SK-N-SH treated with all-trans-retinoic acid at 6 μM for 48 hours (cell line): ENCODE measurements at regions not wholly inside any gene's neighbourhood (a gene's known extent, or its start where the extent isn't known, plus 50 kb on each side); places are given as distances from the start of the nearest gene placed in this dataset.

ENCODE experiments used
- ARNTL ChIP-seq: fragments of 450-650 bp; formaldehyde crosslinking; IDR thresholded peaks from 2 replicates; pipeline ENCODE4 v1.5.0; 2020; ENCODE audit warnings: low read depth, mild to moderate bottlenecking, moderate library complexity, borderline replicate concordance
- GLIS3 ChIP-seq: fragments of 250-450 bp; sonication (Bioruptor Pico); IDR thresholded peaks from 2 replicates; pipeline ENCODE4 v1.5.0; 2020; ENCODE audit warnings: mild to moderate bottlenecking, moderate library complexity
- SNAI2 ChIP-seq: fragments of 250-450 bp; sonication (Bioruptor Pico); IDR thresholded peaks from 2 replicates; pipeline ENCODE4 v1.5.0; 2020; ENCODE audit warnings: mild to moderate bottlenecking, moderate library complexity
- TF ChIP-seq, protein P1 (sequence below): fragments of 250-450 bp; sonication (Bioruptor Pico); IDR thresholded peaks from 2 replicates; pipeline ENCODE4 v1.8.0; 2021; ENCODE audit warnings: low read depth, mild to moderate bottlenecking, moderate library complexity, borderline replicate concordance
- TF ChIP-seq, protein P2 (sequence below): fragments of 250-450 bp; sonication (Bioruptor Pico); IDR thresholded peaks from 2 replicates; pipeline ENCODE4 v1.8.0; 2020; ENCODE audit warnings: mild to moderate bottlenecking, moderate library complexity, borderline replicate concordance
- TF ChIP-seq, protein P3 (sequence below): fragments of 250-450 bp; sonication (Bioruptor Pico); IDR thresholded peaks from 2 replicates; pipeline ENCODE4 v1.5.1; 2020; ENCODE audit warnings: low read depth, mild to moderate bottlenecking, moderate library complexity

DNA sequence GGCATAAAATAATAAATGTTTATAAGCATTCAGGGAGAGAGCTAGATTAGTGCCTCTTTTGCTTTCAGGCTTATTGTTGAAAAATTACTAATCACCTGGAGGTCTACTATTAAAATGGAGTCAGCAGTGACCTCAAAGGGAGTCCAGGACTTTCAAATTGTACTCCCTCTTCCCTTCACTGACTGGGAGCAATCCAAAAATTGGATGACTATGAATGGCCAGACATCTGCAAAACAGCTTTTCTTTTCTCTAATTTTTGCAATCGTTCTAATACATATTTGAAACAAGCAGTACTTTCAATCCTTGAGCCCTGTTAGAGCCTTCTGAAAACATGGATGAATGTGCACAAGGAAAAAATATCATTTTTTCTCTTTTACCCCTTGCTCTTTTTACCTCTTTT is 461.8 kb downstream of the TMEM232 start:
- TF ChIP-seq, protein P1, sequence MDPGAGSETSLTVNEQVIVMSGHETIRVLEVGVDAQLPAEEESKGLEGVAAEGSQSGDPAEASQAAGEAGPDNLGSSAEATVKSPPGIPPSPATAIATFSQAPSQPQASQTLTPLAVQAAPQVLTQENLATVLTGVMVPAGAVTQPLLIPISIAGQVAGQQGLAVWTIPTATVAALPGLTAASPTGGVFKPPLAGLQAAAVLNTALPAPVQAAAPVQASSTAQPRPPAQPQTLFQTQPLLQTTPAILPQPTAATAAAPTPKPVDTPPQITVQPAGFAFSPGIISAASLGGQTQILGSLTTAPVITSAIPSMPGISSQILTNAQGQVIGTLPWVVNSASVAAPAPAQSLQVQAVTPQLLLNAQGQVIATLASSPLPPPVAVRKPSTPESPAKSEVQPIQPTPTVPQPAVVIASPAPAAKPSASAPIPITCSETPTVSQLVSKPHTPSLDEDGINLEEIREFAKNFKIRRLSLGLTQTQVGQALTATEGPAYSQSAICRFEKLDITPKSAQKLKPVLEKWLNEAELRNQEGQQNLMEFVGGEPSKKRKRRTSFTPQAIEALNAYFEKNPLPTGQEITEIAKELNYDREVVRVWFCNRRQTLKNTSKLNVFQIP: no peak
- TF ChIP-seq, protein P2, sequence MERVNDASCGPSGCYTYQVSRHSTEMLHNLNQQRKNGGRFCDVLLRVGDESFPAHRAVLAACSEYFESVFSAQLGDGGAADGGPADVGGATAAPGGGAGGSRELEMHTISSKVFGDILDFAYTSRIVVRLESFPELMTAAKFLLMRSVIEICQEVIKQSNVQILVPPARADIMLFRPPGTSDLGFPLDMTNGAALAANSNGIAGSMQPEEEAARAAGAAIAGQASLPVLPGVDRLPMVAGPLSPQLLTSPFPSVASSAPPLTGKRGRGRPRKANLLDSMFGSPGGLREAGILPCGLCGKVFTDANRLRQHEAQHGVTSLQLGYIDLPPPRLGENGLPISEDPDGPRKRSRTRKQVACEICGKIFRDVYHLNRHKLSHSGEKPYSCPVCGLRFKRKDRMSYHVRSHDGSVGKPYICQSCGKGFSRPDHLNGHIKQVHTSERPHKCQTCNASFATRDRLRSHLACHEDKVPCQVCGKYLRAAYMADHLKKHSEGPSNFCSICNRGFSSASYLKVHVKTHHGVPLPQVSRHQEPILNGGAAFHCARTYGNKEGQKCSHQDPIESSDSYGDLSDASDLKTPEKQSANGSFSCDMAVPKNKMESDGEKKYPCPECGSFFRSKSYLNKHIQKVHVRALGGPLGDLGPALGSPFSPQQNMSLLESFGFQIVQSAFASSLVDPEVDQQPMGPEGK (CRISPR knock-in tag): no peak
- no peak for TF ChIP-seq SNAI2 (CRISPR knock-in tag)
- TF ChIP-seq, protein P3, sequence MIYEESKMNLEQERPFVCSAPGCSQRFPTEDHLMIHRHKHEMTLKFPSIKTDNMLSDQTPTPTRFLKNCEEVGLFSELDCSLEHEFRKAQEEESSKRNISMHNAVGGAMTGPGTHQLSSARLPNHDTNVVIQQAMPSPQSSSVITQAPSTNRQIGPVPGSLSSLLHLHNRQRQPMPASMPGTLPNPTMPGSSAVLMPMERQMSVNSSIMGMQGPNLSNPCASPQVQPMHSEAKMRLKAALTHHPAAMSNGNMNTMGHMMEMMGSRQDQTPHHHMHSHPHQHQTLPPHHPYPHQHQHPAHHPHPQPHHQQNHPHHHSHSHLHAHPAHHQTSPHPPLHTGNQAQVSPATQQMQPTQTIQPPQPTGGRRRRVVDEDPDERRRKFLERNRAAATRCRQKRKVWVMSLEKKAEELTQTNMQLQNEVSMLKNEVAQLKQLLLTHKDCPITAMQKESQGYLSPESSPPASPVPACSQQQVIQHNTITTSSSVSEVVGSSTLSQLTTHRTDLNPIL: no peak
- TF ChIP-seq GLIS3 (CRISPR knock-in tag): no peak
- TF ChIP-seq ARNTL (CRISPR knock-in tag): no peak
